Keratinocyte (primary cell): ENCODE measurements at regions not wholly inside any gene's neighbourhood (a gene's known extent, or its start where the extent isn't known, plus 50 kb on each side); places are given as distances from the start of the nearest gene placed in this dataset.

Experiments
- DNase-seq: peaks from one replicate; pipeline ENCODE4 v3.0.0-alpha.2; 2011; ENCODE audit warnings: low read depth, missing footprints, low spot score
- FAIRE-seq: peaks from 2 replicates; lab custom pipeline; 2011; peaks lifted over from hg19 to GRCh38; lab: Jason Lieb, UNC
- H2AFZ ChIP-seq: 2 replicates; pipeline ENCODE4 v1.6.0; 2012; ENCODE audit warnings: low read length, control low read depth, inconsistent platforms; ENCODE audit not compliant: control insufficient read depth
- H3K27ac ChIP-seq: 2 replicates; pipeline ENCODE4 v1.5.1; 2011; ENCODE audit warnings: low read length; ENCODE audit not compliant: control insufficient read depth, insufficient read depth
- H3K27me3 ChIP-seq: 3 replicates; pipeline ENCODE4 v1.6.0; 2011; ENCODE audit warnings: low read length; ENCODE audit not compliant: control insufficient read depth, insufficient read depth; ENCODE audit errors: extremely low read depth
- H3K36me3 ChIP-seq, 2 experiments: 2 replicates in 1 of 2; 3 replicates in 1 of 2; pipeline ENCODE4 v1.5.1; 2011; ENCODE audit warnings: low read length in 2 of 2, mild to moderate bottlenecking in 1 of 2; ENCODE audit not compliant: control insufficient read depth in 2 of 2, insufficient read depth in 2 of 2; ENCODE audit errors: extremely low read depth in 1 of 2
- H3K4me1 ChIP-seq: 3 replicates; pipeline ENCODE4 v1.5.1; 2011; ENCODE audit warnings: low read length; ENCODE audit not compliant: control insufficient read depth, insufficient read depth; ENCODE audit errors: extremely low read depth
- H3K4me2 ChIP-seq: 3 replicates; pipeline ENCODE4 v1.6.0; 2011; ENCODE audit warnings: low read depth, low read length; ENCODE audit not compliant: control insufficient read depth, insufficient read depth; ENCODE audit errors: extremely low read depth
- H3K4me3 ChIP-seq, 3 experiments: fragments of 200-600 bp in 1 of 3; sonication (generic) in 1 of 3; 2 replicates in 2 of 3; 3 replicates in 1 of 3; pipeline ENCODE4 v1.5.1; 2011 to 2016; ENCODE audit warnings: low read length in 3 of 3, mild to moderate bottlenecking in 3 of 3, control low read depth in 2 of 3, inconsistent platforms in 1 of 3, low read depth in 1 of 3, mixed read lengths in 1 of 3, mixed run types in 1 of 3, moderate library complexity in 1 of 3; ENCODE audit not compliant: control insufficient read depth in 2 of 3, insufficient read depth in 2 of 3; ENCODE audit errors: extremely low read depth in 1 of 3
- H3K79me2 ChIP-seq: 2 replicates; pipeline ENCODE4 v1.6.0; 2012; ENCODE audit warnings: low read length; ENCODE audit not compliant: control insufficient read depth, insufficient read depth
- H3K9ac ChIP-seq: 3 replicates; pipeline ENCODE4 v1.6.0; 2011; ENCODE audit warnings: low read length; ENCODE audit not compliant: control insufficient read depth, insufficient read depth; ENCODE audit errors: extremely low read depth
- H3K9me1 ChIP-seq: 3 replicates; pipeline ENCODE4 v1.6.0; 2011; ENCODE audit warnings: low read length; ENCODE audit not compliant: control insufficient read depth, insufficient read depth; ENCODE audit errors: extremely low read depth
- H3K9me3 ChIP-seq: 2 replicates; pipeline ENCODE4 v1.5.1; 2012; ENCODE audit warnings: low read depth, low read length; ENCODE audit not compliant: control insufficient read depth
- H4K20me1 ChIP-seq: 3 replicates; pipeline ENCODE4 v1.6.0; 2011; ENCODE audit warnings: low read length; ENCODE audit not compliant: control insufficient read depth, insufficient read depth; ENCODE audit errors: extremely low read depth
- CTCF ChIP-seq, 3 experiments: IDR thresholded peaks in 1 of 3; conservative IDR thresholded peaks in 1 of 3; optimal IDR thresholded peaks in 1 of 3; 2 replicates in 2 of 3; 3 replicates in 1 of 3; pipeline versions ENCODE3 to v1.5.1; 2011; ENCODE audit warnings: low read length in 3 of 3, mild to moderate bottlenecking in 3 of 3, moderate library complexity in 2 of 3, control low read depth in 1 of 3, inconsistent platforms in 1 of 3; ENCODE audit not compliant: insufficient read depth in 2 of 3; ENCODE audit errors: extremely low read depth in 1 of 3
- EZH2 ChIP-seq: IDR thresholded peaks from one replicate; pipeline ENCODE4 v1.6.1; 2012; ENCODE audit warnings: inconsistent platforms, mild to moderate bottlenecking, low read length, moderate library complexity
- dilution Hi-C: fragments of 300-500 bp; cut with MboI; formaldehyde crosslinking; loops from one replicate; pipeline ENCODE4 v1.7.0; 2020; ENCODE audit warnings: low sequenced_read_pairs; ENCODE audit not compliant: extremely low pct_ligation_motif_present

GRCh38 chr2:138421971-138422335 lies 79.6 kb upstream of the SPOPL start:
- no peaks in the 10 kb centered on the region for H4K20me1 ChIP-seq
- H3K4me2 ChIP-seq, result peak overlapping the region; percentile 56
- H3K36me3 ChIP-seq, result no peaks in the 10 kb centered on the region
- no peak for TF ChIP-seq EZH2
- no peak for TF ChIP-seq CTCF (optimal IDR thresholded peaks at IDR 0.05 in 1 of 3, IDR thresholded peaks at IDR 0.05 in 1 of 3, conservative IDR thresholded peaks at IDR 0.05 in 1 of 3; ENCODE audit: extremely low read depth in 1 of 3, insufficient read depth in 2 of 3, low read length in 3 of 3)
- no peaks in the 10 kb centered on the region for H3K79me2 ChIP-seq
- peak; percentile 79 for DNase-seq
- no peaks in the 10 kb centered on the region for H3K27me3 ChIP-seq
- H3K9ac ChIP-seq, result peak overlapping the region; percentile 11
- dilution Hi-C loops, result no loop called here
- H3K4me1 ChIP-seq, result peaks cover 39% of the 10 kb centered on the region
- no peak overlapping the region for H3K4me3 ChIP-seq
- H3K9me3 ChIP-seq, result no peaks in the 10 kb centered on the region
- no peaks in the 10 kb centered on the region for H3K9me1 ChIP-seq
- peak overlapping the region; percentile 89 for H3K27ac ChIP-seq
- peak; percentile 96 for FAIRE-seq
- H2AFZ ChIP-seq, result no peak overlapping the region

GRCh38 chr2:138423198-138423597 lies 78.4 kb upstream of the SPOPL start:
- no peak overlapping the region for H3K27ac ChIP-seq
- TF ChIP-seq EZH2 (no peak), CTCF (optimal IDR thresholded peaks at IDR 0.05 in 1 of 3, IDR thresholded peaks at IDR 0.05 in 1 of 3, conservative IDR thresholded peaks at IDR 0.05 in 1 of 3; ENCODE audit: extremely low read depth in 1 of 3, insufficient read depth in 2 of 3, low read length in 3 of 3) (no peak)
- no peaks in the 10 kb centered on the region for H3K9me1 ChIP-seq
- peaks cover 39% of the 10 kb centered on the region for H3K4me1 ChIP-seq
- H3K79me2 ChIP-seq, result no peaks in the 10 kb centered on the region
- no peaks in the 10 kb centered on the region for H3K27me3 ChIP-seq
- no peak overlapping the region for H2AFZ ChIP-seq
- no peaks in the 10 kb centered on the region for H3K9me3 ChIP-seq
- no peak overlapping the region for H3K4me3 ChIP-seq
- FAIRE-seq (peak; percentile 51), DNase-seq (no peak)
- H3K36me3 ChIP-seq, result no peaks in the 10 kb centered on the region
- dilution Hi-C loops, result no loop called here
- no peak overlapping the region for H3K4me2 ChIP-seq
- no peak overlapping the region for H3K9ac ChIP-seq
- no peaks in the 10 kb centered on the region for H4K20me1 ChIP-seq
